HL-60 (cell line): ENCODE measurements at regions not wholly inside any gene's neighbourhood (a gene's known extent, or its start where the extent isn't known, plus 50 kb on each side); places are given as distances from the start of the nearest gene placed in this dataset.

Experiments
- DNase-seq, 2 experiments: peaks; one replicate each; pipeline ENCODE4 v3.0.0-alpha.2; 2010 to 2020; ENCODE audit warnings: low read depth in 1 of 2, low spot score in 1 of 2
- H3K27ac ChIP-seq: fragments of 250-450 bp; sonication (Bioruptor Pico); replicated peaks from 2 replicates; pipeline ENCODE4 v1.5.1; 2020; ENCODE audit warnings: mild to moderate bottlenecking, moderate library complexity
- H3K27me3 ChIP-seq: fragments of 250-450 bp; sonication (Bioruptor Pico); 2 replicates; pipeline ENCODE4 v1.5.1; 2021; ENCODE audit warnings: mild to moderate bottlenecking, moderate library complexity; ENCODE audit not compliant: insufficient read depth, poor library complexity, severe bottlenecking
- H3K4me3 ChIP-seq: replicated peaks from 2 replicates; pipeline ENCODE4 v1.5.1; 2011; ENCODE audit warnings: mild to moderate bottlenecking, control low read depth, low read length; ENCODE audit not compliant: insufficient read depth
- CTCF ChIP-seq: IDR thresholded peaks from one replicate; pipeline ENCODE4 v1.5.1; 2011; ENCODE audit warnings: low read length, control low read depth, inconsistent platforms; ENCODE audit not compliant: insufficient read depth
- GABPA ChIP-seq: IDR thresholded peaks from 2 replicates; pipeline ENCODE4 v1.6.1; 2012; ENCODE audit warnings: low read depth
- POLR2AphosphoS5 ChIP-seq: IDR thresholded peaks from 2 replicates; pipeline ENCODE4 v1.6.1; 2012; ENCODE audit warnings: low read depth
- REST ChIP-seq: IDR thresholded peaks from 2 replicates; pipeline ENCODE4 v1.6.1; 2012; ENCODE audit warnings: low read depth; ENCODE audit not compliant: insufficient replicate concordance
- SPI1 ChIP-seq: IDR thresholded peaks from 2 replicates; pipeline ENCODE4 v1.6.1; 2012; ENCODE audit warnings: low read depth, mild to moderate bottlenecking, borderline replicate concordance

- TF ChIP-seq CTCF (no peak), REST (no peak), GABPA (no peak), POLR2AphosphoS5 (no peak), SPI1 (no peak)
- DNase-seq, result no peak
- Histone ChIP-seq H3K27ac (no peak overlapping the region), H3K4me3 (no peak overlapping the region), H3K27me3 (peaks cover 13% of the 10 kb centered on the region)
These were observed 351.9 kb upstream of the IRX2 start for GRCh38 chr5:3103262-3103811.

- Histone ChIP-seq H3K4me3 (no peak overlapping the region), H3K27ac (no peak overlapping the region), H3K27me3 (peaks cover 13% of the 10 kb centered on the region)
- DNase-seq, result no peak
- TF ChIP-seq REST (no peak), GABPA (no peak), POLR2AphosphoS5 (no peak), SPI1 (no peak), CTCF (no peak)
These were observed 351.1 kb upstream of the IRX2 start for GRCh38 chr5:3102531-3102930.

GRCh38 chr5:3101561-3101960 lies 350.1 kb upstream of the IRX2 start:
- DNase-seq, result no peak
- no peak overlapping the region for H3K4me3 ChIP-seq
- no peak overlapping the region for H3K27ac ChIP-seq
- no peak for TF ChIP-seq POLR2AphosphoS5
- H3K27me3 ChIP-seq, result peaks cover 13% of the 10 kb centered on the region

GRCh38 chr5:3100921-3101551 lies 349.6 kb upstream of the IRX2 start:
- no peak for TF ChIP-seq CTCF
- no peak for TF ChIP-seq REST
- no peak for TF ChIP-seq GABPA
- no peak for TF ChIP-seq POLR2AphosphoS5
- TF ChIP-seq SPI1, result no peak
- Histone ChIP-seq H3K27ac (no peak overlapping the region), H3K27me3 (peaks cover 13% of the 10 kb centered on the region), H3K4me3 (no peak overlapping the region)
- no peak for DNase-seq
